ENCODE measurements at regions not wholly inside any gene's neighbourhood (a gene's known extent, or its start where the extent isn't known, plus 50 kb on each side); places are given as distances from the start of the nearest gene placed in this dataset.

- no peak for TF ChIP-seq CTCF (IDR thresholded peaks at IDR 0.05)
Measured at GRCh38 chr15:93438310-93438709, 349.3 kb upstream of the RGMA start.

GRCh38 chr15:93432474-93432873 is 343.5 kb upstream of the RGMA start:
- Histone ChIP-seq H3K27me3 (no peaks in the 10 kb centered on the region), H3K9me3 (no peaks in the 10 kb centered on the region), H3K27ac (no peak overlapping the region), H3K36me3 (no peaks in the 10 kb centered on the region), H3K4me3 (no peak overlapping the region), H3K4me1 (no peaks in the 10 kb centered on the region)
- intact Hi-C loops (cut with DNase I) = no loop called here
- DNase-seq (ENCODE audit: low spot score in 2 of 2) = no peak
- TF ChIP-seq CTCF (IDR thresholded peaks at IDR 0.05) = no peak

More at GRCh38 chr15:93438310-93438709, 349.3 kb upstream of the RGMA start:
- intact Hi-C loops (cut with DNase I) = no loop called here
- no peak for DNase-seq (ENCODE audit: low spot score in 2 of 2)
- H3K36me3 ChIP-seq = no peaks in the 10 kb centered on the region
- H3K4me3 ChIP-seq = no peak overlapping the region
- no peak overlapping the region for H3K27ac ChIP-seq
- no peaks in the 10 kb centered on the region for H3K9me3 ChIP-seq
- H3K27me3 ChIP-seq = no peaks in the 10 kb centered on the region
- no peaks in the 10 kb centered on the region for H3K4me1 ChIP-seq

GRCh38 chr15:93428807-93429351 is 339.9 kb upstream of the RGMA start:
- DNase-seq (ENCODE audit: low spot score in 2 of 2) = no peak
- no peaks in the 10 kb centered on the region for H3K36me3 ChIP-seq
- no peaks in the 10 kb centered on the region for H3K9me3 ChIP-seq
- no peak overlapping the region for H3K27ac ChIP-seq
- no peak for TF ChIP-seq CTCF (IDR thresholded peaks at IDR 0.05)
- H3K4me3 ChIP-seq = no peak overlapping the region
- intact Hi-C loops (cut with DNase I) = no loop called here
- no peaks in the 10 kb centered on the region for H3K4me1 ChIP-seq
- no peaks in the 10 kb centered on the region for H3K27me3 ChIP-seq

- no peaks in the 10 kb centered on the region for H3K27me3 ChIP-seq
- DNase-seq (ENCODE audit: low spot score in 2 of 2) = no peak
- H3K36me3 ChIP-seq = no peaks in the 10 kb centered on the region
- H3K4me1 ChIP-seq = no peaks in the 10 kb centered on the region
- intact Hi-C loops (cut with DNase I) = no loop called here
- H3K9me3 ChIP-seq = no peaks in the 10 kb centered on the region
- H3K27ac ChIP-seq = no peak overlapping the region
- TF ChIP-seq CTCF (IDR thresholded peaks at IDR 0.05) = no peak
- H3K4me3 ChIP-seq = no peak overlapping the region
Measured at GRCh38 chr15:93428150-93428549, 339.1 kb upstream of the RGMA start.

GRCh38 chr15:93424131-93424530 is 335.1 kb upstream of the RGMA start:
- H3K4me1 ChIP-seq = no peaks in the 10 kb centered on the region
- no peaks in the 10 kb centered on the region for H3K27me3 ChIP-seq
- H3K9me3 ChIP-seq = no peaks in the 10 kb centered on the region
- H3K4me3 ChIP-seq = no peak overlapping the region
- no peak overlapping the region for H3K27ac ChIP-seq
- intact Hi-C loops (cut with DNase I) = no loop called here
- no peak for DNase-seq (ENCODE audit: low spot score in 2 of 2)
- TF ChIP-seq CTCF (IDR thresholded peaks at IDR 0.05) = no peak
- no peaks in the 10 kb centered on the region for H3K36me3 ChIP-seq

GRCh38 chr15:93422476-93422875 is 333.5 kb upstream of the RGMA start:
- H3K9me3 ChIP-seq = no peaks in the 10 kb centered on the region
- no peaks in the 10 kb centered on the region for H3K36me3 ChIP-seq
- H3K27ac ChIP-seq = no peak overlapping the region
- intact Hi-C loops (cut with DNase I) = no loop called here
- no peak for DNase-seq (ENCODE audit: low spot score in 2 of 2)
- no peaks in the 10 kb centered on the region for H3K4me1 ChIP-seq
- H3K4me3 ChIP-seq = no peak overlapping the region
- no peaks in the 10 kb centered on the region for H3K27me3 ChIP-seq
- no peak for TF ChIP-seq CTCF (IDR thresholded peaks at IDR 0.05)

Data from ascending aorta (tissue), 2 donors.